GM19043 (cell line): ENCODE measurements at regions not wholly inside any gene's neighbourhood (a gene's known extent, or its start where the extent isn't known, plus 50 kb on each side); places are given as distances from the start of the nearest gene placed in this dataset.

ENCODE experiments used
- ATAC-seq: cut with Tn5 transposase; IDR thresholded peaks from one replicate; pipeline ENCODE4 v1.9.1; 2021; ENCODE audit warnings: low read depth; ENCODE audit not compliant: unreplicated experiment

GRCh38 chr1:13965770-13966398 lies 265.9 kb downstream of the PRDM2 start:
- ATAC-seq: no peak

- ATAC-seq: no peak
These were observed 267.7 kb downstream of the PRDM2 start for GRCh38 chr1:13967707-13968106.

- ATAC-seq: no peak
These were observed 268.4 kb downstream of the PRDM2 start for GRCh38 chr1:13968361-13968760.

GRCh38 chr1:13970631-13971247 lies 270.8 kb downstream of the PRDM2 start:
- ATAC-seq: no peak

- no peak for ATAC-seq
These were observed 276.5 kb downstream of the PRDM2 start for GRCh38 chr1:13976485-13976884.

- ATAC-seq: no peak
These were observed 281.2 kb downstream of the PRDM2 start for GRCh38 chr1:13981142-13981541.

GRCh38 chr1:13983393-13983792 lies 283.4 kb downstream of the PRDM2 start:
- ATAC-seq: no peak

- ATAC-seq: no peak
These were observed 291.0 kb downstream of the PRDM2 start for GRCh38 chr1:13990939-13991338.

GRCh38 chr1:13992489-13993285 lies 292.7 kb downstream of the PRDM2 start:
- no peak for ATAC-seq

GRCh38 chr1:13994386-13994785 lies 294.4 kb downstream of the PRDM2 start:
- ATAC-seq: no peak

- ATAC-seq: no peak
These were observed 296.3 kb downstream of the PRDM2 start for GRCh38 chr1:13996334-13996733.

GRCh38 chr1:14003552-14003951 lies 303.6 kb downstream of the PRDM2 start:
- no peak for ATAC-seq

- no peak for ATAC-seq
These were observed 309.6 kb downstream of the PRDM2 start for GRCh38 chr1:14009582-14009981.

GRCh38 chr1:14010476-14010875 lies 310.5 kb downstream of the PRDM2 start:
- ATAC-seq: no peak

GRCh38 chr1:14011132-14011531 lies 311.1 kb downstream of the PRDM2 start:
- ATAC-seq: no peak

- no peak for ATAC-seq
These were observed 311.9 kb downstream of the PRDM2 start for GRCh38 chr1:14011888-14012287.

- no peak for ATAC-seq
These were observed 314.9 kb downstream of the PRDM2 start for GRCh38 chr1:14014929-14015328.

GRCh38 chr1:14015917-14016316 lies 315.9 kb downstream of the PRDM2 start:
- no peak for ATAC-seq

GRCh38 chr1:14017531-14017961 lies 317.6 kb downstream of the PRDM2 start:
- no peak for ATAC-seq

GRCh38 chr1:14019461-14019860 lies 319.5 kb downstream of the PRDM2 start:
- ATAC-seq: no peak

GRCh38 chr1:14020006-14020405 lies 320.0 kb downstream of the PRDM2 start:
- ATAC-seq: no peak

GRCh38 chr1:14027099-14027498 lies 327.1 kb downstream of the PRDM2 start:
- no peak for ATAC-seq
